OCI-LY1 (cell line): ENCODE measurements at regions not wholly inside any gene's neighbourhood (a gene's known extent, or its start where the extent isn't known, plus 50 kb on each side); places are given as distances from the start of the nearest gene placed in this dataset.

ENCODE experiments used
- EZH2 ChIP-seq: fragments of 200-600 bp; sonication (generic), shearing (Covaris generic); IDR thresholded peaks from 2 replicates; pipeline ENCODE4 v1.8.0; 2017; ENCODE audit warnings: borderline replicate concordance, mixed run types, mild to moderate bottlenecking, antibody characterized with exemption, low read length, moderate library complexity, mixed read lengths
- TF ChIP-seq, protein P1 (sequence below): fragments of 200-600 bp; sonication (generic), shearing (Covaris generic); IDR thresholded peaks from 2 replicates; pipeline ENCODE4 v1.5.1; 2017; ENCODE audit warnings: mild to moderate bottlenecking, antibody characterized with exemption, low read length, moderate library complexity, mixed read lengths

DNA sequence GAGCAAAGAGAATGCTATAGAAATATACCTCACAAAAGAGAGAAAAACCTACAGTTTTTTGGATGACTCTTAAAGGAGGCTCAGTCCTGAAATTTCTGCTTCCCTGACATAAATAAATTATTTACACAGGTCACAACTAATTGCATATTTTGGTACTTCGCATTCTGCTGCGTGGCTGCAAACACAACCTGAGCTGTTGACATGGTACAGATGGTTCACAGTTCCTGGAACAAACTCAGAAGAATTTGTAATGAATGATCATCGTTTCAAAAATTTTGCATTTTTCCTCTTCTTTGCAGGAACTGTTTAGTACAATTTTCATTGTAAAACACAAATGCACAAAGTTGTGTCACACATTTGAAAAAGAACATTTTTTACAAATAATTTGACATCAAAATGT, 313.7 kb upstream of the SYT1 start:
- TF ChIP-seq, protein P1, sequence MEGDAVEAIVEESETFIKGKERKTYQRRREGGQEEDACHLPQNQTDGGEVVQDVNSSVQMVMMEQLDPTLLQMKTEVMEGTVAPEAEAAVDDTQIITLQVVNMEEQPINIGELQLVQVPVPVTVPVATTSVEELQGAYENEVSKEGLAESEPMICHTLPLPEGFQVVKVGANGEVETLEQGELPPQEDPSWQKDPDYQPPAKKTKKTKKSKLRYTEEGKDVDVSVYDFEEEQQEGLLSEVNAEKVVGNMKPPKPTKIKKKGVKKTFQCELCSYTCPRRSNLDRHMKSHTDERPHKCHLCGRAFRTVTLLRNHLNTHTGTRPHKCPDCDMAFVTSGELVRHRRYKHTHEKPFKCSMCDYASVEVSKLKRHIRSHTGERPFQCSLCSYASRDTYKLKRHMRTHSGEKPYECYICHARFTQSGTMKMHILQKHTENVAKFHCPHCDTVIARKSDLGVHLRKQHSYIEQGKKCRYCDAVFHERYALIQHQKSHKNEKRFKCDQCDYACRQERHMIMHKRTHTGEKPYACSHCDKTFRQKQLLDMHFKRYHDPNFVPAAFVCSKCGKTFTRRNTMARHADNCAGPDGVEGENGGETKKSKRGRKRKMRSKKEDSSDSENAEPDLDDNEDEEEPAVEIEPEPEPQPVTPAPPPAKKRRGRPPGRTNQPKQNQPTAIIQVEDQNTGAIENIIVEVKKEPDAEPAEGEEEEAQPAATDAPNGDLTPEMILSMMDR = no peak
- no peak for TF ChIP-seq EZH2
